ENCODE measurements at regions not wholly inside any gene's neighbourhood (a gene's known extent, or its start where the extent isn't known, plus 50 kb on each side); places are given as distances from the start of the nearest gene placed in this dataset.

- TF ChIP-seq ZNF274 (IDR thresholded peaks at IDR 0.05; ENCODE audit: low read depth, low read length): no peak
- no peak overlapping the region for H3K4me3 ChIP-seq (ENCODE audit: low read length)
Observed at GRCh38 chr5:30676223-30676840, 517.2 kb upstream of the CDH6 start.

GRCh38 chr5:30667293-30667692, 526.2 kb upstream of the CDH6 start:
- TF ChIP-seq ZNF274 (IDR thresholded peaks at IDR 0.05; ENCODE audit: low read depth, low read length): no peak
- no peak overlapping the region for H3K4me3 ChIP-seq (ENCODE audit: low read length)

- no peak for TF ChIP-seq ZNF274 (IDR thresholded peaks at IDR 0.05; ENCODE audit: low read depth, low read length)
- no peak overlapping the region for H3K4me3 ChIP-seq (ENCODE audit: low read length)
Observed at GRCh38 chr5:30663536-30663935, 530.0 kb upstream of the CDH6 start.

- TF ChIP-seq ZNF274 (IDR thresholded peaks at IDR 0.05; ENCODE audit: low read depth, low read length): no peak
- no peak overlapping the region for H3K4me3 ChIP-seq (ENCODE audit: low read length)
Observed at GRCh38 chr5:30662373-30662772, 531.1 kb upstream of the CDH6 start.

GRCh38 chr5:30661730-30662129, 531.8 kb upstream of the CDH6 start:
- TF ChIP-seq ZNF274 (IDR thresholded peaks at IDR 0.05; ENCODE audit: low read depth, low read length): no peak
- no peak overlapping the region for H3K4me3 ChIP-seq (ENCODE audit: low read length)

GRCh38 chr5:30659417-30659816, 534.1 kb upstream of the CDH6 start:
- TF ChIP-seq ZNF274 (IDR thresholded peaks at IDR 0.05; ENCODE audit: low read depth, low read length): no peak
- H3K4me3 ChIP-seq (ENCODE audit: low read length): no peak overlapping the region

GRCh38 chr5:30650311-30650710, 543.2 kb upstream of the CDH6 start:
- no peak for TF ChIP-seq ZNF274 (IDR thresholded peaks at IDR 0.05; ENCODE audit: low read depth, low read length)

GRCh38 chr5:30638899-30639298, 554.6 kb upstream of the CDH6 start:
- TF ChIP-seq ZNF274 (IDR thresholded peaks at IDR 0.05; ENCODE audit: low read depth, low read length): no peak
- no peak overlapping the region for H3K4me3 ChIP-seq (ENCODE audit: low read length)

More at GRCh38 chr5:30650311-30650710, 543.2 kb upstream of the CDH6 start:
- no peak overlapping the region for H3K4me3 ChIP-seq (ENCODE audit: low read length)

- no peak for TF ChIP-seq ZNF274 (IDR thresholded peaks at IDR 0.05; ENCODE audit: low read depth, low read length)
- H3K4me3 ChIP-seq (ENCODE audit: low read length): no peak overlapping the region
Observed at GRCh38 chr5:30627945-30628344, 565.5 kb upstream of the CDH6 start.

GRCh38 chr5:30626557-30626956, 566.9 kb upstream of the CDH6 start:
- no peak for TF ChIP-seq ZNF274 (IDR thresholded peaks at IDR 0.05; ENCODE audit: low read depth, low read length)
- H3K4me3 ChIP-seq (ENCODE audit: low read length): no peak overlapping the region

- no peak for TF ChIP-seq ZNF274 (IDR thresholded peaks at IDR 0.05; ENCODE audit: low read depth, low read length)
- no peak overlapping the region for H3K4me3 ChIP-seq (ENCODE audit: low read length)
Observed at GRCh38 chr5:30620481-30621085, 572.9 kb upstream of the CDH6 start.

- no peak for TF ChIP-seq ZNF274 (IDR thresholded peaks at IDR 0.05; ENCODE audit: low read depth, low read length)
Observed at GRCh38 chr5:30608501-30608900, 585.0 kb upstream of the CDH6 start.

GRCh38 chr5:30607301-30607894, 586.1 kb upstream of the CDH6 start:
- TF ChIP-seq ZNF274 (IDR thresholded peaks at IDR 0.05; ENCODE audit: low read depth, low read length): no peak

More at GRCh38 chr5:30608501-30608900, 585.0 kb upstream of the CDH6 start:
- H3K4me3 ChIP-seq (ENCODE audit: low read length): no peak overlapping the region

GRCh38 chr5:30605693-30606268, 587.7 kb upstream of the CDH6 start:
- no peak for TF ChIP-seq ZNF274 (IDR thresholded peaks at IDR 0.05; ENCODE audit: low read depth, low read length)

More at GRCh38 chr5:30607301-30607894, 586.1 kb upstream of the CDH6 start:
- no peak overlapping the region for H3K4me3 ChIP-seq (ENCODE audit: low read length)

More at GRCh38 chr5:30605693-30606268, 587.7 kb upstream of the CDH6 start:
- no peak overlapping the region for H3K4me3 ChIP-seq (ENCODE audit: low read length)
